ENCODE measurements at regions not wholly inside any gene's neighbourhood (a gene's known extent, or its start where the extent isn't known, plus 50 kb on each side); places are given as distances from the start of the nearest gene placed in this dataset.

DNA sequence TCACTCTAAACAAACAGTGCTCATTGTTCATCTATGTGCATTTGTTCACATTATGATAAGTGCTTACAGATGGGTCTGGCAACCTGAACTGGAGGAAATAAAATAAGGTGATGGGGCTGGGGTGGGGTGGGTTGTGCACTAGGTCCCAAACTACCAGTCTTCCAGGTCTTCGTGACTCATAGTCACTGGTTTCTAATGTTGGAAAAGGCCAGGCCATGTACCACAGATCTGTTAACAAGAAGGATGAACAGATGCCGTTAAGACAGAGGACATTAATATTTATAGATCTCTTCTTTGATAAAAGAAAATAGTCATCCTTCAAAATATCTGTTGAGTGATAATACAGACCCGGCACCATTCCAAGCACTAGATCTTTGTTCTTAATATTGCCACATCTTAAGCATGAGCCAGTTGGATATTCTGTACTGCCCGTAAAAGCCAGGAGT, 71.4 kb upstream of the STARD4 start:
- H2AFZ ChIP-seq (ENCODE audit: low read length) = no peak overlapping the region
- H3K4me1 ChIP-seq (ENCODE audit: insufficient read depth, low read length, severe bottlenecking) = no peaks in the 10 kb centered on the region
- no peak overlapping the region for H3K27ac ChIP-seq (ENCODE audit: low read depth, low read length, poor library complexity, severe bottlenecking)

DNA sequence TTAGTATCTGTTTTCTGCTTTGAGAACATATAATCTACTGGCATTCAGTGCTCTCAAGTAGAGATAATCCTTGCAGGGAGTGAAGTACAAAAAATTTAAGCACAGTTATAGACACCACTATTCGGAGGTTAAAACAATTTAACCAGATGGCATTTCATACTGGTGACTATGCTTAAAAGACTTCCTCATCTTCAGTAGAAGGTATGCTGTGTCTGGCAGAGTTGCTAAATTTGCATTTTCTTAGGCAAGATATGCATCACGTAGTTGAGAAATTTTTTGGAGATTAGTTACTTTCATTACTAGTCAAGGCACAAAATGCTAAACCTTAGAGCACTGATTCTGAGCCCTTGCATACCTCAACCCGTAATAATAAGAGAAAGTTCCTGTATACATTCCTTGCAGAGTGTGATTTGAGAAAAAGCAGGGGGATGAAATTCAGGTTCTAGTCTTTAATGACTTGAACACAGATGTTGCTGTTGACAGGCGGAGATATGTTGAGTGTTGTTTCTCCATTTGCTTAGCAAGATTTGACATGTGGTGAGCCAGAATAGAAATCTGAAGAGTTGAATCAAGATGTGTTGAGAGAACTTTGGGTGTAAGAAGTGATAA, 70.8 kb upstream of the STARD4 start:
- Histone ChIP-seq H2AFZ (ENCODE audit: low read length) (no peak overlapping the region), H3K9me2 (ENCODE audit: low read depth, low read length) (no peaks in the 10 kb centered on the region), H3K4me1 (ENCODE audit: insufficient read depth, low read length, severe bottlenecking) (no peaks in the 10 kb centered on the region), H3F3A (ENCODE audit: insufficient read depth, low read length) (no peaks in the 10 kb centered on the region), H3K27ac (ENCODE audit: low read depth, low read length, poor library complexity, severe bottlenecking) (no peak overlapping the region), H3K36me3 (ENCODE audit: insufficient read depth, low read length) (no peaks in the 10 kb centered on the region), H3K79me2 (ENCODE audit: insufficient read depth, low read length) (no peaks in the 10 kb centered on the region), H3K9ac (ENCODE audit: low read length) (no peak overlapping the region), H3K4me3 (ENCODE audit: low read depth, low read length, poor library complexity, severe bottlenecking) (no peak overlapping the region), H3K4me2 (ENCODE audit: low read length) (no peak overlapping the region), H4K20me1 (ENCODE audit: insufficient read depth, low read length) (no peaks in the 10 kb centered on the region), H3K27me3 (ENCODE audit: insufficient read depth, low read length) (no peaks in the 10 kb centered on the region), H3K9me3 (ENCODE audit: low read length) (no peaks in the 10 kb centered on the region)
- TF ChIP-seq, protein P1, sequence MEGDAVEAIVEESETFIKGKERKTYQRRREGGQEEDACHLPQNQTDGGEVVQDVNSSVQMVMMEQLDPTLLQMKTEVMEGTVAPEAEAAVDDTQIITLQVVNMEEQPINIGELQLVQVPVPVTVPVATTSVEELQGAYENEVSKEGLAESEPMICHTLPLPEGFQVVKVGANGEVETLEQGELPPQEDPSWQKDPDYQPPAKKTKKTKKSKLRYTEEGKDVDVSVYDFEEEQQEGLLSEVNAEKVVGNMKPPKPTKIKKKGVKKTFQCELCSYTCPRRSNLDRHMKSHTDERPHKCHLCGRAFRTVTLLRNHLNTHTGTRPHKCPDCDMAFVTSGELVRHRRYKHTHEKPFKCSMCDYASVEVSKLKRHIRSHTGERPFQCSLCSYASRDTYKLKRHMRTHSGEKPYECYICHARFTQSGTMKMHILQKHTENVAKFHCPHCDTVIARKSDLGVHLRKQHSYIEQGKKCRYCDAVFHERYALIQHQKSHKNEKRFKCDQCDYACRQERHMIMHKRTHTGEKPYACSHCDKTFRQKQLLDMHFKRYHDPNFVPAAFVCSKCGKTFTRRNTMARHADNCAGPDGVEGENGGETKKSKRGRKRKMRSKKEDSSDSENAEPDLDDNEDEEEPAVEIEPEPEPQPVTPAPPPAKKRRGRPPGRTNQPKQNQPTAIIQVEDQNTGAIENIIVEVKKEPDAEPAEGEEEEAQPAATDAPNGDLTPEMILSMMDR (IDR thresholded peaks at IDR 0.05; ENCODE audit: low read length) = no peak
- TF ChIP-seq EZH2 (IDR thresholded peaks at IDR 0.05; ENCODE audit: borderline replicate concordance, low read length) = no peak

More for the DNA sequence above, 71.4 kb upstream of the STARD4 start:
- Histone ChIP-seq H3K9me2 (ENCODE audit: low read depth, low read length) (no peaks in the 10 kb centered on the region), H3K4me2 (ENCODE audit: low read length) (no peak overlapping the region), H3K27me3 (ENCODE audit: insufficient read depth, low read length) (no peaks in the 10 kb centered on the region), H3K79me2 (ENCODE audit: insufficient read depth, low read length) (no peaks in the 10 kb centered on the region), H3K36me3 (ENCODE audit: insufficient read depth, low read length) (no peaks in the 10 kb centered on the region), H3F3A (ENCODE audit: insufficient read depth, low read length) (no peaks in the 10 kb centered on the region), H3K4me3 (ENCODE audit: low read depth, low read length, poor library complexity, severe bottlenecking) (no peak overlapping the region), H4K20me1 (ENCODE audit: insufficient read depth, low read length) (no peaks in the 10 kb centered on the region), H3K9me3 (ENCODE audit: low read length) (no peaks in the 10 kb centered on the region), H3K9ac (ENCODE audit: low read length) (no peak overlapping the region)
- TF ChIP-seq, protein P1 (IDR thresholded peaks at IDR 0.05; ENCODE audit: low read length) = no peak
- no peak for TF ChIP-seq EZH2 (IDR thresholded peaks at IDR 0.05; ENCODE audit: borderline replicate concordance, low read length)

DNA sequence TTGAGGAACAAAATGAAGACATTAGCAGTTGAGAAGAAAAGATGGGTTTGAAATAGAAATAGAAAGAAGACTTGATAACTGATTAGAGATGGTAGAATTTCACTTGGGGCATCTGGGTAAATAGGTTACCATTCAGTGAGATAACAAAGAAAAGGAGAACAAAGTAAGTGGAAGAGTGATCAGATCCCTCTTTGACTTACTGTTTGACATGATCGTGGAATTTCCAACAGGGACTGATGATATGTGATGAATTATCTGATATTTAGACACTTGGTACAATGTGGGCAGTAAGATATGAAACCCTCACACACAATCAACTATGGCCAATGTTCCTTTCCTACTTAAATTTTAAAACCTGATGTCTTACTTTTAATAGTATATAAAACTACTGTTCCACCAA, 70.1 kb upstream of the STARD4 start:
- Histone ChIP-seq H3K27ac (ENCODE audit: low read depth, low read length, poor library complexity, severe bottlenecking) (no peak overlapping the region), H3K9me2 (ENCODE audit: low read depth, low read length) (no peaks in the 10 kb centered on the region), H3K9me3 (ENCODE audit: low read length) (no peaks in the 10 kb centered on the region), H3K4me1 (ENCODE audit: insufficient read depth, low read length, severe bottlenecking) (no peaks in the 10 kb centered on the region), H3K9ac (ENCODE audit: low read length) (no peak overlapping the region), H3K27me3 (ENCODE audit: insufficient read depth, low read length) (no peaks in the 10 kb centered on the region), H4K20me1 (ENCODE audit: insufficient read depth, low read length) (no peaks in the 10 kb centered on the region), H3K4me2 (ENCODE audit: low read length) (no peak overlapping the region), H3F3A (ENCODE audit: insufficient read depth, low read length) (no peaks in the 10 kb centered on the region), H3K36me3 (ENCODE audit: insufficient read depth, low read length) (no peaks in the 10 kb centered on the region), H3K79me2 (ENCODE audit: insufficient read depth, low read length) (no peaks in the 10 kb centered on the region), H3K4me3 (ENCODE audit: low read depth, low read length, poor library complexity, severe bottlenecking) (no peak overlapping the region), H2AFZ (ENCODE audit: low read length) (no peak overlapping the region)
- TF ChIP-seq, protein P1 (IDR thresholded peaks at IDR 0.05; ENCODE audit: low read length) = no peak
- TF ChIP-seq EZH2 (IDR thresholded peaks at IDR 0.05; ENCODE audit: borderline replicate concordance, low read length) = no peak

Data from OCI-LY1 (cell line).